Skeletal muscle satellite cell (primary cell): ENCODE measurements at regions not wholly inside any gene's neighbourhood (a gene's known extent, or its start where the extent isn't known, plus 50 kb on each side); places are given as distances from the start of the nearest gene placed in this dataset.

Source experiments
- H3K27me3 ChIP-seq: 2 replicates; pipeline ENCODE4 v1.7.0; 2013; ENCODE audit warnings: low read length; ENCODE audit not compliant: control insufficient read depth, insufficient read depth
- H3K36me3 ChIP-seq: 2 replicates; pipeline ENCODE4 v1.7.0; 2013; ENCODE audit warnings: mild to moderate bottlenecking, control low read depth, low read length; ENCODE audit not compliant: insufficient read depth
- H3K4me1 ChIP-seq: 2 replicates; pipeline ENCODE4 v1.7.0; 2013; ENCODE audit warnings: low read length; ENCODE audit not compliant: control insufficient read depth, insufficient read depth
- H3K4me2 ChIP-seq: 2 replicates; pipeline ENCODE4 v1.7.0; 2013; ENCODE audit warnings: mild to moderate bottlenecking, low read length
- H3K4me3 ChIP-seq: 2 replicates; pipeline ENCODE4 v1.7.0; 2013; ENCODE audit warnings: low read length
- H3K9ac ChIP-seq: 2 replicates; pipeline ENCODE4 v1.7.0; 2013; ENCODE audit warnings: mild to moderate bottlenecking, low read depth, low read length, moderate library complexity
- H3K9me3 ChIP-seq: replicated peaks from 2 replicates; pipeline ENCODE4 v1.7.0; 2013; ENCODE audit warnings: mild to moderate bottlenecking, control low read depth, low read length

DNA sequence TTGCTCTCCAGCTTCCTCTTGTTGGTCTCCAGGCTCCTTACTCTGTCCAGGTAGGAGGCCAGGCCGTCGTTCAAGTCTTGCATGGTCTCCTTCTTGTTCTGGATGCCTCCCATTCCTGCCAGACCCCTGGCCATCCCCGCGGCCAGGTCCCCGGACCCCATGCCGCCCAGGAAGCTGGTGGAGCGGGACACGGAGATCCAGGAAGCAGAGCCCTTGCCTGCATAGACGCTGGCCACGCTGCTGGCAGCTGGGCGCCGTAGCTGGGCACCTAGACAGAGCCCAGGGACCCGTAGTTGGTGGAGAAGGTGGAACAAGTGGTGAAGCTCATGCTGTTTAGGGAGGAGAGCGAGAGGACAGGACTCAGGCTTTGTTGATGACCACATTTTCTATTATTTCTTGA lies 1584.0 kb upstream of the ACO1 start:
- Histone ChIP-seq H3K9me3 (no peaks in the 10 kb centered on the region), H3K4me2 (no peak overlapping the region), H3K9ac (no peak overlapping the region), H3K4me3 (no peak overlapping the region), H3K36me3 (no peaks in the 10 kb centered on the region), H3K4me1 (no peaks in the 10 kb centered on the region), H3K27me3 (no peaks in the 10 kb centered on the region)

DNA sequence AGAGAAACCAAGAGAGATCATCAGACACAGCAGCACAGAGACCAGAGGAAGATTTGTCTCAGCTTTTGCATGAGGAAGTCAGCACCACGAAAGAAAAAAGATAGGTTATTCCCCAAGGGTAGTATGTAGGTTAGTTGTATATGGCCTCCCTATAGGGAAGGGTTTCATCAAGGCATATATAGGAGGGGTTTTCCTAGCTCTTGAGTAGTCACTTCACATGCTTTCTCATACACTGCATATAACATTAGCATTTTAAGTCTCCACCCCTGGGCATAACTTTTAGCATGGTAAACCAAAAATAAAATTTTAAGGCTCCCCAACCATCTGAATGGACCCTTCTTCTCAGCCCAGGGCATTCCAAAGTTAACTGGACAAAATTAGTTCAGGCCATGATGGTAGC lies 1571.6 kb upstream of the ACO1 start:
- Histone ChIP-seq H3K4me1 (no peaks in the 10 kb centered on the region), H3K4me3 (no peak overlapping the region), H3K27me3 (no peaks in the 10 kb centered on the region), H3K9ac (no peak overlapping the region), H3K36me3 (no peaks in the 10 kb centered on the region), H3K4me2 (no peak overlapping the region), H3K9me3 (no peaks in the 10 kb centered on the region)

DNA sequence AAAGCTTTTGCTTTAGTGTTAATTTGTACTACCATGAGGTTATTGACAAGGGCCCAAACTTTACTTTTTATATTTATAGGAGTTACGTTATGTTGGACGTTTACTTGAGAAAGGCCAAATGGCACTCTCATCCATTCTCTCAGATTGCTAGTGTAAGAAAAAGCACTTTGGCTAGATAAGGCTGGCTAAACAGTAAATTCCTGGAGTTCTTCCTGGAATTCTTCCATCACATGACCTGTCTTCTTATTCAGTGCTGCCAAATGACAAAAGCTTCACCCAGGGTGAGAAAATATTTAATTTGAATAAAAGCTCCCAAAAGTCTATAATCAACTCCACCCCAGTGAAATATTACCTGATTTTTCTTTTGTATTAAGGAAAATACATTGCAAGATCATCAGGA lies 1568.9 kb upstream of the ACO1 start:
- H3K4me2 ChIP-seq, result no peak overlapping the region
- no peak overlapping the region for H3K4me3 ChIP-seq
- H3K4me1 ChIP-seq, result no peaks in the 10 kb centered on the region

DNA sequence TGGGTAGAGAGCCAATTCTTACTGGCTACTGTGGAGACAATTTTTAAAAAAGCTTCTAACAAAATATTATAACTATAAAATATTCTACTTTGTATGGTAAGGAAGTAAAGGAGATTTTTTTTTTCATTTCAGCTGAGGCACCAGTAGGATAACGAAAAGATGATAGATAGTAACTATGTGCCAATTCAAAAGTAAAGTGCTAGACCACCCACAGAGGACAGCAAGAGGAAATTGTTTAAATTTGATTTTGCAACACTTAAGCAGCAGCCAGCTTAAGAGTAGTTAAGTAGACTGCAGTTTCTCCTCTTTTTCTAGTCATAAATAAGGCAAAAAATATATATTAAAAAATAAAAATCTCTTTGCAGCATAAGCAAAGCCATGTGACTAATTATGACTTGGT lies 1539.3 kb upstream of the ACO1 start:
- Histone ChIP-seq H3K9me3 (peaks cover 2% of the 10 kb centered on the region), H3K4me2 (no peak overlapping the region), H3K9ac (no peak overlapping the region), H3K36me3 (no peaks in the 10 kb centered on the region), H3K27me3 (no peaks in the 10 kb centered on the region), H3K4me3 (no peak overlapping the region), H3K4me1 (no peaks in the 10 kb centered on the region)

More for the DNA sequence above, 1568.9 kb upstream of the ACO1 start:
- Histone ChIP-seq H3K9ac (no peak overlapping the region), H3K9me3 (no peaks in the 10 kb centered on the region), H3K36me3 (no peaks in the 10 kb centered on the region), H3K27me3 (no peaks in the 10 kb centered on the region)

DNA sequence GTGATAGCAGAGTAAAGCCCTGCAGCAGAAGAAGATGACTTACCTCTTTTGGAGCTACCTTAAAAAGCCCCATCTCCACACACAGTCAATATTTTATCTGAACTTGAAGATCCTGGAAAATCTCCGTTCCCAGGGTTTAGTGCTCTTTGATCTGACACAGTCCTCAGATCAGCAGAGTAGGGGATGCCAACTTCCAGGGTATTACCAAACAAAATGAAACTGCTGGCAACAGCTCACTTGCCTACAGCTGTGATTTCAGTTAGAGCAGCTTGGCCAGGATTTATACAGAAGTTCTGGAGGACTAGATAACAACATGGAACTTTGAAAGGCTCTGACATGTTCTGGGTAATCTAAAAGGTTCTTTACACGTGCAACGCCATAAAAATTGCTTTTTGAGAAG lies 1537.8 kb upstream of the ACO1 start:
- H3K4me3 ChIP-seq, result no peak overlapping the region

DNA sequence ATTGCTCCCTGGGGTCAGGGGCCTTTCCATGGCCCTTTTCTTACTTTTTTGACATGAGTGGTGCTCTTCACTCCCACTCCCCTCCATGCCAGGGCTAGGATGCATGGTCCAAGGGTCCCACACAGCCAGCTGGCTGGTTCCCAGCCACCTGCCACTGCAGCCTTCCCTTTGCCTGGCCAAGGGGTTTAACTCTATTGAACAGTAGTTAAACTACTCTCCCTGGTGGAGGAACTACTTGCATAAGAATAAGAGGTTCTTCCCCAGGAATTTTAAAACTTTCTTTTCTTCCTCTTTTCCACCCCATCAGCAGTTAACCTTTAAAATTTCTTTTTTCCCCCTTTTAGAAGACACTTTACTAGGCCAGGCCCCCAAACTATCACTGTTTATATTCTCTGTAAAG lies 1532.8 kb upstream of the ACO1 start:
- H3K9ac ChIP-seq, result no peak overlapping the region

More for the DNA sequence above, 1537.8 kb upstream of the ACO1 start:
- Histone ChIP-seq H3K36me3 (no peaks in the 10 kb centered on the region), H3K4me2 (no peak overlapping the region), H3K9me3 (peaks cover 2% of the 10 kb centered on the region), H3K4me1 (no peaks in the 10 kb centered on the region), H3K9ac (no peak overlapping the region), H3K27me3 (no peaks in the 10 kb centered on the region)

DNA sequence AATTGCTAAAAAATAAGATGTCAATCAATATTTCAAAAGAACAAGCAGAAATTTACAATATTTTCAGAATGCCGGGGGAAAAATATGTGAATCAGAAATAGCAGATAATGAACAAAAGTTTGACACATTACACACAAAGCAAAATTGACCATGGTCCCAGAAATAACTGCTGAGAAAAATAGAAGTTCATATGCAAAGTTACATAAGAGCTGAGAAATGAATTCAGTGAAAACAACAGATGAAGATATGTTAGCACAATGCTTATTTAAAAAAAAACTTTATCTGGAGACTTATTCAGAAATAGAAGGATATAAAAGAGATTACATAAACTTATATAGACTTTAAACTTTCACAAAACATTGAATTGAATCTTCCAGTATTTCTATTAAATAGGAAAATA lies 1483.7 kb upstream of the ACO1 start:
- H3K9ac ChIP-seq, result no peak overlapping the region
- H3K36me3 ChIP-seq, result no peaks in the 10 kb centered on the region
- H3K9me3 ChIP-seq, result no peaks in the 10 kb centered on the region
- no peaks in the 10 kb centered on the region for H3K4me1 ChIP-seq
- no peak overlapping the region for H3K4me2 ChIP-seq
- no peak overlapping the region for H3K4me3 ChIP-seq
- H3K27me3 ChIP-seq, result no peaks in the 10 kb centered on the region

More for the DNA sequence above, 1532.8 kb upstream of the ACO1 start:
- Histone ChIP-seq H3K4me2 (no peak overlapping the region), H3K9me3 (peaks cover 2% of the 10 kb centered on the region), H3K36me3 (no peaks in the 10 kb centered on the region), H3K4me3 (no peak overlapping the region), H3K27me3 (no peaks in the 10 kb centered on the region), H3K4me1 (no peaks in the 10 kb centered on the region)

DNA sequence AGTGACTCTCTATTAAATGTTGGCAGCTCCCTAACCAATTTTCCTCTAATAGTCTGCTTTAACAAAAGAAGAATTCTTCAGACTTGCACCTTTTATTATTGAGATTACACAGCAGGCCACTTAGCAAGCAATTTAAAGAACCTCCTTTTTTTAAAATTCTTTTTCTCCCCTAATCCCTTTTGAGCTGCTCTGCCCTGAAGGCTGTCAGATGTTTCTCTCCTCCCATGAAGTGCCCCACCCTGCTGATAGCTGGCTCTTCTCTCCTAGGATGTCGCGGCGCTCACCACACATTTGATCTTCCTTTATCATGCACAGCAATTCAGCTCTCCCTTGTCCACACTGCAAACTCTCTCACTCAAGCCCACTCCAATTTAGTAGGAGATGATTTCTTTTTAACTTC lies 1471.1 kb upstream of the ACO1 start:
- no peak overlapping the region for H3K4me3 ChIP-seq
- no peaks in the 10 kb centered on the region for H3K4me1 ChIP-seq
- H3K36me3 ChIP-seq, result no peaks in the 10 kb centered on the region
- no peak overlapping the region for H3K4me2 ChIP-seq
- H3K9me3 ChIP-seq, result no peaks in the 10 kb centered on the region
- H3K27me3 ChIP-seq, result no peaks in the 10 kb centered on the region
- no peak overlapping the region for H3K9ac ChIP-seq

DNA sequence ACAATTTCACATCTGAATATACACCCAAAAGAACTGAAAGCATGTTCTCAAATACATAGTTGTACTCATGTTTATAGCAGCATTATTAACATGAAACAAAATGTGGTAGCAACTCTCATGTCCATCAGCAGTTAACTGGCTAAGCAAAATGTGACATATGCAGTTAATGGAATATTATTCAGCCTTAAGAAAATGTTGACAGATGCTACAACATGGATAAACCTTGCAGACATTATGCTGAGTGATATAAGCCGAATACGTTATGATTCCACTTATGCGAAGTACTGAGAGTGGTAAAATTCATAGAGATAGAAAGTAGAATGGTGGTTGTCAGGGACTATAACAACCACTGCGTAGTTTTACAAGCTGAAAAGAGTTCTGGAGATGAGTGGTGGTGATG lies 1469.0 kb upstream of the ACO1 start:
- no peaks in the 10 kb centered on the region for H3K4me1 ChIP-seq

DNA sequence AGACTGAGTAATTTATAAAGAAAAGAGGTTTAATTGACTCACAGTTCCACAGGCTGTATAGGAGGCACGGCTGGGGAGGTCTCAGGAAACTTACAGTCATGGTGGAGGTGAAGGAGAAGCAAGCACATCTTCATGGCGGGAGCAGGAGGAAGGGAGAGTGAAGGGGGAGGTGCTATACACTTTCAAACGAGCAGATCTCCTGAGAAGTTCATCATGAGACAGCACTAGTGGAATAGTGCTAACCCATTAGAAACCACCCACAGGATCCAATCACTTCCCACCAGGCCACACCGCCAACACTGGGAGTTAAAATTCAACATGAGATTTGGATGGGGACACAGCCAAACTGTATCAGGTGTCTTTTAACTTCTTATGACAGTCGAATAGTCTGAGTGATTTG lies 1459.3 kb upstream of the ACO1 start:
- no peaks in the 10 kb centered on the region for H3K36me3 ChIP-seq
- no peak overlapping the region for H3K9ac ChIP-seq
- no peaks in the 10 kb centered on the region for H3K4me1 ChIP-seq
- H3K9me3 ChIP-seq, result no peaks in the 10 kb centered on the region
- no peaks in the 10 kb centered on the region for H3K27me3 ChIP-seq
- H3K4me3 ChIP-seq, result no peak overlapping the region
- no peak overlapping the region for H3K4me2 ChIP-seq

More for the DNA sequence above, 1469.0 kb upstream of the ACO1 start:
- Histone ChIP-seq H3K27me3 (no peaks in the 10 kb centered on the region), H3K4me3 (no peak overlapping the region), H3K9me3 (no peaks in the 10 kb centered on the region), H3K4me2 (no peak overlapping the region), H3K36me3 (no peaks in the 10 kb centered on the region), H3K9ac (no peak overlapping the region)

DNA sequence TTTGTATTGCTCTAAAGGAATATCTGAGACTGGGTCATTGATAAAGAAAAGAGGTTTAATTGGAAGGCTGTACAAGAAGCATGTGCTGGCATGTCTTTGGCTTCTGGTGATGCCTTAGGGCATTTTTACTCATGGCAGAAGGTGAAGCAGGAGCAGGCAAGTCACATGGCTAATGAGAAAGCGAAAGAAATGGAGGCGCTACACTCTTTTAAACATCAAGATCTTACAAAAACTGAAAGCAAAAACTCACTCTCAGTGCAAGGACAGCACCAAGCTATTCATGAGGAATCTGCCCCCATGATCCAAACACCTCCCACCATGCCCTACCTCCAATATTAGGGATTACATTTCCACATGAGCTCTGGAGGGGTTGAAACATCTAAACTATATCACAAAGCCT lies 1458.8 kb upstream of the ACO1 start:
- H3K4me1 ChIP-seq, result no peaks in the 10 kb centered on the region
- no peaks in the 10 kb centered on the region for H3K9me3 ChIP-seq
- H3K4me3 ChIP-seq, result no peak overlapping the region
- no peak overlapping the region for H3K9ac ChIP-seq
- no peaks in the 10 kb centered on the region for H3K36me3 ChIP-seq
- no peaks in the 10 kb centered on the region for H3K27me3 ChIP-seq
- no peak overlapping the region for H3K4me2 ChIP-seq

DNA sequence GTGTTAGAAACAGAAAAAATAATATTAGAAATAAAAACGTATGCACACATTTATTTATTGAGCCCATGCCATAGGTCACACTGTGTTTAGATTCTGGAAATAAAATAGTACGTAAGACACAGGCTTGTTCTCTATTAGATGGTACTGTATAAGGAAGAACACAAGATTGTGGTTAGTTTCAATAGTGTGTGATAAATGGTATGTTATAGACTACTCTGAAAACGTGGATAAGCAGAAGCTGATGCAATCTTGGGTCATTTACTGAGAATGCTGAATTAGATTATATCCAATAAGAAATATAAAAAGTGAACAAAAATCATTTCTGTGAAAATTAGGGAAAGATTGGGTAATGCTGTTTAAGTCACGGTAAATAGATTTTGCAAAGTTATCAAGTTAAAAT lies 1456.4 kb upstream of the ACO1 start:
- no peaks in the 10 kb centered on the region for H3K36me3 ChIP-seq
- no peak overlapping the region for H3K4me3 ChIP-seq

More for the DNA sequence above, 1456.4 kb upstream of the ACO1 start:
- Histone ChIP-seq H3K4me2 (no peak overlapping the region), H3K4me1 (no peaks in the 10 kb centered on the region), H3K9me3 (no peaks in the 10 kb centered on the region), H3K27me3 (no peaks in the 10 kb centered on the region), H3K9ac (no peak overlapping the region)
